DND-41 (cell line): ENCODE measurements at regions not wholly inside any gene's neighbourhood (a gene's known extent, or its start where the extent isn't known, plus 50 kb on each side); places are given as distances from the start of the nearest gene placed in this dataset.

Experiments used
- CTCF ChIP-seq: IDR thresholded peaks from 2 replicates; pipeline ENCODE4 v1.5.1; 2012; ENCODE audit warnings: borderline replicate concordance, low read length, moderate library complexity, mild to moderate bottlenecking; ENCODE audit not compliant: poor library complexity, severe bottlenecking; ENCODE audit errors: extremely low read depth
- EZH2 ChIP-seq: IDR thresholded peaks from 3 replicates; pipeline ENCODE4 v1.6.1; 2012; ENCODE audit warnings: borderline replicate concordance, low read depth, mild to moderate bottlenecking, moderate library complexity, low read length, inconsistent platforms; ENCODE audit not compliant: severe bottlenecking

- TF ChIP-seq CTCF: no peak
- no peak for TF ChIP-seq EZH2
These were observed 184.1 kb upstream of the HS6ST1 start for GRCh38 chr2:128502638-128503246.
